Right lobe of liver (tissue), 4 donors: ENCODE measurements at regions not wholly inside any gene's neighbourhood (a gene's known extent, or its start where the extent isn't known, plus 50 kb on each side); places are given as distances from the start of the nearest gene placed in this dataset.

ENCODE experiments used
- POLR2A ChIP-seq: fragments of 450-650 bp; IDR thresholded peaks from one replicate; pipeline ENCODE4 v1.6.1; 2017; ENCODE audit warnings: antibody characterized with exemption, mild to moderate bottlenecking
- TF ChIP-seq, protein P1 (sequence below), 4 donors: fragments of 200-600 bp in 3 of 4; fragments of 450-650 bp in 1 of 4; IDR thresholded peaks; one replicate each; pipeline versions ENCODE4 v1.5.1 to v1.8.0; 2016 to 2022; ENCODE audit warnings: antibody characterized with exemption in 4 of 4, mild to moderate bottlenecking in 2 of 4
- donor health status: DM: no; HTN: no; CAD: no.
- donor health status: DM: no; HTN: no; CAD: no.
- donor health status: DM: no; HTN: yes; CAD: no.

DNA sequence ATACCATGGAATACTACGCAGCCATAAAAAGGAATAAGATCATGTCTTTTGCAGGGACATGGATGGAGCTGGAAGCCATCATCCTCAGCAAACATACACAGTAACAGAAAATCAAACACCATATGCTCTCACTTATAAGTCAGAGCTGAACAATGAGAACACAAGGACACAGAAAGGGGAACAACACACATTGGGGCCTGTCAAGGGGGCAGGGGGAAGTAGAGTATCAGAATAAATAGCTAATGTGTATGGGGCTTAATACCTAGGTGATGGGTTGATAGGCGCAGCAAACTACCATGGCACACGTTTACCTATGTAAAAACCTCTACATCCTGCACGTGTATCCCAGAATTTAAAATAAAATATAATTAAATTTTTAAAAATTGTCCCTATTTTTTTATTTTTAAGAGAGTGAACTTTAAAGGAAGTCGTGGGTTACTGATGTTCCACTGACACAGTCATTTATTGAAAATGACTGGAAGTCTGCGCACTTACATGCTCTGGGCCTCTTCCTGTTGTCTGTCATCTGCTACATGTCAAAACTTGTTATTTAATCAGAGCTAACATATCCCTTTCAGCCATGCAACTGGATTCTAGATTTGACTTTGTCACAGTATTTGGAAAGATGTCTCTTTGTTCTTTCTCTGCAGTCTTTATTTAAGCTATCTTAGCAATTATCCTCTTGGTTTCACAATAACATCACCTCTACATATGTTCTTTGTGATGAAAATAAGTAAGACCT, 73.7 kb upstream of the ABCB5 start:
- TF ChIP-seq, protein P1, sequence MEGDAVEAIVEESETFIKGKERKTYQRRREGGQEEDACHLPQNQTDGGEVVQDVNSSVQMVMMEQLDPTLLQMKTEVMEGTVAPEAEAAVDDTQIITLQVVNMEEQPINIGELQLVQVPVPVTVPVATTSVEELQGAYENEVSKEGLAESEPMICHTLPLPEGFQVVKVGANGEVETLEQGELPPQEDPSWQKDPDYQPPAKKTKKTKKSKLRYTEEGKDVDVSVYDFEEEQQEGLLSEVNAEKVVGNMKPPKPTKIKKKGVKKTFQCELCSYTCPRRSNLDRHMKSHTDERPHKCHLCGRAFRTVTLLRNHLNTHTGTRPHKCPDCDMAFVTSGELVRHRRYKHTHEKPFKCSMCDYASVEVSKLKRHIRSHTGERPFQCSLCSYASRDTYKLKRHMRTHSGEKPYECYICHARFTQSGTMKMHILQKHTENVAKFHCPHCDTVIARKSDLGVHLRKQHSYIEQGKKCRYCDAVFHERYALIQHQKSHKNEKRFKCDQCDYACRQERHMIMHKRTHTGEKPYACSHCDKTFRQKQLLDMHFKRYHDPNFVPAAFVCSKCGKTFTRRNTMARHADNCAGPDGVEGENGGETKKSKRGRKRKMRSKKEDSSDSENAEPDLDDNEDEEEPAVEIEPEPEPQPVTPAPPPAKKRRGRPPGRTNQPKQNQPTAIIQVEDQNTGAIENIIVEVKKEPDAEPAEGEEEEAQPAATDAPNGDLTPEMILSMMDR (IDR thresholded peaks at IDR 0.05), result no peak
- no peak for TF ChIP-seq POLR2A
